GM23338 (cell line): ENCODE measurements at regions not wholly inside any gene's neighbourhood (a gene's known extent, or its start where the extent isn't known, plus 50 kb on each side); places are given as distances from the start of the nearest gene placed in this dataset.

Experiments used
- EZH2 ChIP-seq: fragments of 200-600 bp; sonication (generic); IDR thresholded peaks from one replicate; pipeline ENCODE4 v1.8.0; 2017; ENCODE audit warnings: antibody characterized with exemption, mild to moderate bottlenecking, low read depth; ENCODE audit not compliant: unreplicated experiment
- EZH2phosphoT487 ChIP-seq: fragments of 200-600 bp; sonication (generic); IDR thresholded peaks from one replicate; pipeline ENCODE4 v1.8.1; 2018; ENCODE audit warnings: antibody characterized with exemption; ENCODE audit not compliant: unreplicated experiment
- JUNB ChIP-seq: IDR thresholded peaks from one replicate; pipeline ENCODE4 v1.6.1; 2016; ENCODE audit warnings: antibody characterized with exemption; ENCODE audit not compliant: unreplicated experiment
- NANOG ChIP-seq: IDR thresholded peaks from 2 replicates; pipeline ENCODE4 v1.6.1; 2016; ENCODE audit warnings: antibody characterized with exemption, borderline replicate concordance
- POLR2AphosphoS5 ChIP-seq: IDR thresholded peaks from 2 replicates; pipeline ENCODE4 v1.6.1; 2016; ENCODE audit warnings: antibody characterized with exemption, low read depth
- STAT1 ChIP-seq: IDR thresholded peaks from one replicate; pipeline ENCODE4 v1.6.1; 2016; ENCODE audit warnings: antibody characterized with exemption; ENCODE audit not compliant: unreplicated experiment
- TF ChIP-seq, protein P1 (sequence below), 2 experiments: fragments of 200-600 bp in 1 of 2; sonication (generic) in 1 of 2; conservative IDR thresholded peaks; 2 replicates each; pipeline versions ENCODE4 v1.5.1 to v1.6.1; 2016 to 2017; ENCODE audit warnings: antibody characterized with exemption in 2 of 2, low read depth in 2 of 2, mild to moderate bottlenecking in 2 of 2, moderate library complexity in 1 of 2
- TF ChIP-seq, protein P2 (sequence below): IDR thresholded peaks from one replicate; pipeline ENCODE4 v1.6.1; 2018; ENCODE audit warnings: antibody characterized with exemption; ENCODE audit not compliant: unreplicated experiment

GRCh38 chr2:240285725-240286124 lies 145.3 kb upstream of the OTOS start:
- TF ChIP-seq, protein P1, sequence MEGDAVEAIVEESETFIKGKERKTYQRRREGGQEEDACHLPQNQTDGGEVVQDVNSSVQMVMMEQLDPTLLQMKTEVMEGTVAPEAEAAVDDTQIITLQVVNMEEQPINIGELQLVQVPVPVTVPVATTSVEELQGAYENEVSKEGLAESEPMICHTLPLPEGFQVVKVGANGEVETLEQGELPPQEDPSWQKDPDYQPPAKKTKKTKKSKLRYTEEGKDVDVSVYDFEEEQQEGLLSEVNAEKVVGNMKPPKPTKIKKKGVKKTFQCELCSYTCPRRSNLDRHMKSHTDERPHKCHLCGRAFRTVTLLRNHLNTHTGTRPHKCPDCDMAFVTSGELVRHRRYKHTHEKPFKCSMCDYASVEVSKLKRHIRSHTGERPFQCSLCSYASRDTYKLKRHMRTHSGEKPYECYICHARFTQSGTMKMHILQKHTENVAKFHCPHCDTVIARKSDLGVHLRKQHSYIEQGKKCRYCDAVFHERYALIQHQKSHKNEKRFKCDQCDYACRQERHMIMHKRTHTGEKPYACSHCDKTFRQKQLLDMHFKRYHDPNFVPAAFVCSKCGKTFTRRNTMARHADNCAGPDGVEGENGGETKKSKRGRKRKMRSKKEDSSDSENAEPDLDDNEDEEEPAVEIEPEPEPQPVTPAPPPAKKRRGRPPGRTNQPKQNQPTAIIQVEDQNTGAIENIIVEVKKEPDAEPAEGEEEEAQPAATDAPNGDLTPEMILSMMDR (conservative IDR thresholded peaks at IDR 0.05; ENCODE audit: low read depth in 2 of 2), result no peak
- TF ChIP-seq POLR2AphosphoS5 (no peak), JUNB (no peak), NANOG (no peak), EZH2 (no peak), EZH2phosphoT487 (no peak), STAT1 (no peak)
- TF ChIP-seq, protein P2, sequence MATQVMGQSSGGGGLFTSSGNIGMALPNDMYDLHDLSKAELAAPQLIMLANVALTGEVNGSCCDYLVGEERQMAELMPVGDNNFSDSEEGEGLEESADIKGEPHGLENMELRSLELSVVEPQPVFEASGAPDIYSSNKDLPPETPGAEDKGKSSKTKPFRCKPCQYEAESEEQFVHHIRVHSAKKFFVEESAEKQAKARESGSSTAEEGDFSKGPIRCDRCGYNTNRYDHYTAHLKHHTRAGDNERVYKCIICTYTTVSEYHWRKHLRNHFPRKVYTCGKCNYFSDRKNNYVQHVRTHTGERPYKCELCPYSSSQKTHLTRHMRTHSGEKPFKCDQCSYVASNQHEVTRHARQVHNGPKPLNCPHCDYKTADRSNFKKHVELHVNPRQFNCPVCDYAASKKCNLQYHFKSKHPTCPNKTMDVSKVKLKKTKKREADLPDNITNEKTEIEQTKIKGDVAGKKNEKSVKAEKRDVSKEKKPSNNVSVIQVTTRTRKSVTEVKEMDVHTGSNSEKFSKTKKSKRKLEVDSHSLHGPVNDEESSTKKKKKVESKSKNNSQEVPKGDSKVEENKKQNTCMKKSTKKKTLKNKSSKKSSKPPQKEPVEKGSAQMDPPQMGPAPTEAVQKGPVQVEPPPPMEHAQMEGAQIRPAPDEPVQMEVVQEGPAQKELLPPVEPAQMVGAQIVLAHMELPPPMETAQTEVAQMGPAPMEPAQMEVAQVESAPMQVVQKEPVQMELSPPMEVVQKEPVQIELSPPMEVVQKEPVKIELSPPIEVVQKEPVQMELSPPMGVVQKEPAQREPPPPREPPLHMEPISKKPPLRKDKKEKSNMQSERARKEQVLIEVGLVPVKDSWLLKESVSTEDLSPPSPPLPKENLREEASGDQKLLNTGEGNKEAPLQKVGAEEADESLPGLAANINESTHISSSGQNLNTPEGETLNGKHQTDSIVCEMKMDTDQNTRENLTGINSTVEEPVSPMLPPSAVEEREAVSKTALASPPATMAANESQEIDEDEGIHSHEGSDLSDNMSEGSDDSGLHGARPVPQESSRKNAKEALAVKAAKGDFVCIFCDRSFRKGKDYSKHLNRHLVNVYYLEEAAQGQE, result no peak
